ENCODE measurements at regions not wholly inside any gene's neighbourhood (a gene's known extent, or its start where the extent isn't known, plus 50 kb on each side); places are given as distances from the start of the nearest gene placed in this dataset.
"Not testable (repeated sequence)": the region's sequence is repeated elsewhere in the genome, so short reads cannot be mapped to it uniquely, and the experiment has no call there.

DNA sequence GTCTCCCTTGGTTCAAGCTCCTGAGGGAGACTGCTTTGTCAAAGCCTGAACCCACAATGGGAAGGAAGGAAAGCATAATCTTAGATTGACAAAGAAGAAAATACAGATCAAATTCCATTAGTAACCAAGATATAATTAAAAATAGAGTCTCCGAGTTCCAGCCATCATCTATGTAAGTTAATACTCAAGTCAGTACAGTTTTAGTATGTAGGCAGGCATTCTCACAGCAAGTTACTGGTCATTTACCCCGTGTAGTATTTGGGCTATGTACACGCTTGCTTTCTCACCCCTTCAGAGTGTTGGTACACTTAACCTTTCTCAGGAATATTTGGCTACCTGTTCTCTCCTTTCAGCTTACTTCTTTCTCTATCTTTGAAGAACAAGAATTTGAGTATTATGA is 79.9 kb upstream of the GARIN1A start:
- not testable (repeated sequence) for H3K4me1 ChIP-seq (ENCODE audit: control insufficient read depth, low read depth, low read length); H3K9me3 ChIP-seq (ENCODE audit: control insufficient read depth, low read depth, low read length); H3K27ac ChIP-seq (ENCODE audit: low read length); H3K4me3 ChIP-seq (ENCODE audit: low read length); H3K36me3 ChIP-seq (ENCODE audit: control insufficient read depth, low read depth, low read length); H3K9ac ChIP-seq (ENCODE audit: low read length); H3K27me3 ChIP-seq (ENCODE audit: control insufficient read depth, insufficient read depth, low read length)

- not testable (repeated sequence) for H3K27me3 ChIP-seq (ENCODE audit: control insufficient read depth, insufficient read depth, low read length); H3K36me3 ChIP-seq (ENCODE audit: control insufficient read depth, low read depth, low read length); H3K9ac ChIP-seq (ENCODE audit: low read length)
Measured at GRCh38 chr7:128594061-128594460, 78.0 kb upstream of the GARIN1A start.

DNA sequence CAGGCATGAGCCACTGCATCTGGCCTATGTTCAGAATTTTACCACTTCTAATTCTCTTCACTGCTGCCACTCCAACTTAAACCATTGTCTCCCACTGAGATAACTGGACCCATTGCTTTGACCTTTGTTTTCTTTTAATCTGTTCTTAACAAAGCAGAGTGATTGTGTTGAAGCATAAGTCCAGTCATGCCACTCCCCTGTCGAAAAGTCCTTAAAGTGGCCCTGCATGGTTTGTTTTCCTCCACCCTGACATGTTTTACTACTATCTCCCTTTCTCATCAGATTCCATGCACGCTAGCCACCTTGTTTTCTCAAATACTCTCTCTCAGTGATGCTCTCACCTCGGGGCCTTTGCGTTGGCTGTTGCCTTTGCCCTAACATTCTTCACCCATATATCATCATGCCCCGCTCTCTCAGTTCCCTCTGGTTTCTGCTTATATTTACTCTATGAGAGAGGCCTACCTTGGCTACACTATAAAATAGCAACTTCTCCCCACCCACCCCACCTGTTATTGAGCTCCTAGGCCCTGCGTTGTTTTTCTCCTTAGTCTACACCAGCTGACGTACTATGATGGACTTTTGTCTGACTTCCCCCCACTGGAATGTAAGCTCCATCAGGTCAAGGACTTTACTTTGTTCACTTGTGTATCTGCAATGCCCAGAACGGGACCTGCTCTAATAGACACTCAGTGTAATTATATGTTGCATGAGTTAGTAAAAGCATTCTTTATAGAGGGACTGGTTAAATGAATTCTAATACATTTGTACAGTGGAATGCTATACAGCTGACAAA is 75.6 kb upstream of the GARIN1A start:
- H3K4me1 ChIP-seq (ENCODE audit: control insufficient read depth, low read depth, low read length); H3K9ac ChIP-seq (ENCODE audit: low read length); H3K4me3 ChIP-seq (ENCODE audit: low read length); H3K27ac ChIP-seq (ENCODE audit: low read length); H3K36me3 ChIP-seq (ENCODE audit: control insufficient read depth, low read depth, low read length); H3K27me3 ChIP-seq (ENCODE audit: control insufficient read depth, insufficient read depth, low read length); H3K9me3 ChIP-seq (ENCODE audit: control insufficient read depth, low read depth, low read length): not testable (repeated sequence)

More at GRCh38 chr7:128594061-128594460, 78.0 kb upstream of the GARIN1A start:
- not testable (repeated sequence) for H3K27ac ChIP-seq (ENCODE audit: low read length); H3K9me3 ChIP-seq (ENCODE audit: control insufficient read depth, low read depth, low read length); H3K4me1 ChIP-seq (ENCODE audit: control insufficient read depth, low read depth, low read length); H3K4me3 ChIP-seq (ENCODE audit: low read length)

- not testable (repeated sequence) for H3K27ac ChIP-seq (ENCODE audit: low read length); H3K36me3 ChIP-seq (ENCODE audit: control insufficient read depth, low read depth, low read length)
- H3K4me3 ChIP-seq (ENCODE audit: low read length): peak overlapping the region; percentile 24
Measured at GRCh38 chr7:128598946-128599345, 73.1 kb upstream of the GARIN1A start.

DNA sequence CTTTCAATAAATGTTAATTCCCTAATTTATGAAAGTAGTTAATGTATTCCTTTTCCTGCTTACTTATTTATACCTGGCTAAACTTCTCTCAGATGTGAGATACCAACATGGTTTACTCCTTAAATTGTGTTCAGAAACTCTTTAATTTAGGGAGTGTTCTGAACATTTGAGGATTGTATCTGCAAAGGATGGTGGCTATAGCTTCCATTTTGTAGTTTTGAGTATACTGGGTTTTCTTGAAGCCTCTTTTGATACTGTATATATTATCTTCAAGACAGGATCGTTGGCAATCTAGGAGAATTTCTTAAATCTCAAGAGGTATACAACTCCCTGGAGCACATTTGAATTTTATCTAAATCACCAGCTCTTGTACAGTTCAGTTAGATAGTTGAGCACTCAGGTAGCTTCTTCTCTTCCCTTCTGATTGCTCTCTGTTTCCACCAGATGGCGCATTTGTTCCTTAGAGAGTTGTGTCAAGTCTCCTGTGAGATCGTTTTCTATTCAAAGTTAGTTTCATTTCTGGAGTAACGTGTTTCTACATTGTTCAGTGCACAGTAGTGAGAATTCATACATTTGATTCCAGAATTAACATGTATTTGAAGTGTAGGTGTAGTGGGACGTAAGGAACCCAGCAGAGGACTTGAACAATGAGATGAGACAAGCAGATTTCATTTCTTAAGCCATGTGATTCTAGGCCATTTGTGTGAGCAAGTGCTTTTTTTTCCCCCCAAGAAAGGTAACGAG is 63.2 kb upstream of the GARIN1A start:
- not testable (repeated sequence) for H3K27ac ChIP-seq (ENCODE audit: low read length); H3K9me3 ChIP-seq (ENCODE audit: control insufficient read depth, low read depth, low read length); H3K36me3 ChIP-seq (ENCODE audit: control insufficient read depth, low read depth, low read length); H3K9ac ChIP-seq (ENCODE audit: low read length); H3K27me3 ChIP-seq (ENCODE audit: control insufficient read depth, insufficient read depth, low read length); H3K4me3 ChIP-seq (ENCODE audit: low read length); H3K4me1 ChIP-seq (ENCODE audit: control insufficient read depth, low read depth, low read length)

More at GRCh38 chr7:128598946-128599345, 73.1 kb upstream of the GARIN1A start:
- H3K9ac ChIP-seq (ENCODE audit: low read length); H3K27me3 ChIP-seq (ENCODE audit: control insufficient read depth, insufficient read depth, low read length); H3K9me3 ChIP-seq (ENCODE audit: control insufficient read depth, low read depth, low read length); H3K4me1 ChIP-seq (ENCODE audit: control insufficient read depth, low read depth, low read length): not testable (repeated sequence)

DNA sequence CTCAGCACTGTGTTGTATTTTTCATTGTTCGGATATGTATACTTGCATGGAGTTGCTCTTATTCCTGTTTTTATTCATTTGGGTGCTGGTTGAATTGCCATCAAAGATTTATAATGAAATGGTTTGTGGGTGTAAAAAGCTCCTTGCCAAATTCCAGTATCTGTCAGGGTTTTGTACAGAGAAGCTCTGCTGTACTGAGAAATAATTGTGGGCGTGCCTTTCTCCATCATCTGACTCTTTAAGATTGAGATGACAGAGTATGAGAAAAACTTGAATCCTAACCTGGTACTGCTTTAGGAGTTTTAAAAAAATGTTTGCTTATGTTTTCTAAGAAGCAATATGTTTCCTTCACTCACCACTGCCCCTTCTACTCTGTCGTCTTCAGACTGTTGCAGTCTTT is 58.7 kb upstream of the GARIN1A start:
- H3K27me3 ChIP-seq (ENCODE audit: control insufficient read depth, insufficient read depth, low read length); H3K36me3 ChIP-seq (ENCODE audit: control insufficient read depth, low read depth, low read length); H3K4me1 ChIP-seq (ENCODE audit: control insufficient read depth, low read depth, low read length); H3K4me3 ChIP-seq (ENCODE audit: low read length); H3K27ac ChIP-seq (ENCODE audit: low read length); H3K9me3 ChIP-seq (ENCODE audit: control insufficient read depth, low read depth, low read length); H3K9ac ChIP-seq (ENCODE audit: low read length): not testable (repeated sequence)

GRCh38 chr7:128614812-128615211 is 57.3 kb upstream of the GARIN1A start:
- H3K27ac ChIP-seq (ENCODE audit: low read length); H3K4me3 ChIP-seq (ENCODE audit: low read length); H3K9ac ChIP-seq (ENCODE audit: low read length); H3K9me3 ChIP-seq (ENCODE audit: control insufficient read depth, low read depth, low read length); H3K27me3 ChIP-seq (ENCODE audit: control insufficient read depth, insufficient read depth, low read length); H3K4me1 ChIP-seq (ENCODE audit: control insufficient read depth, low read depth, low read length): not testable (repeated sequence)
- H3K36me3 ChIP-seq (ENCODE audit: control insufficient read depth, low read depth, low read length): peaks cover 13% of the 10 kb centered on the region

GRCh38 chr7:128616799-128617198 is 55.3 kb upstream of the GARIN1A start:
- not testable (repeated sequence) for H3K9ac ChIP-seq (ENCODE audit: low read length); H3K9me3 ChIP-seq (ENCODE audit: control insufficient read depth, low read depth, low read length); H3K4me1 ChIP-seq (ENCODE audit: control insufficient read depth, low read depth, low read length); H3K27me3 ChIP-seq (ENCODE audit: control insufficient read depth, insufficient read depth, low read length); H3K4me3 ChIP-seq (ENCODE audit: low read length); H3K36me3 ChIP-seq (ENCODE audit: control insufficient read depth, low read depth, low read length); H3K27ac ChIP-seq (ENCODE audit: low read length)

All from iPS-18a (cell line).